Adrenal gland (tissue), 9 donors: ENCODE measurements at regions not wholly inside any gene's neighbourhood (a gene's known extent, or its start where the extent isn't known, plus 50 kb on each side); places are given as distances from the start of the nearest gene placed in this dataset.

ENCODE experiments used
- DNase-seq, 7 donors: peaks; one replicate each; pipeline ENCODE4 v3.0.0-alpha.2; 2019 to 2020
- H3K27ac ChIP-seq, 5 donors: fragments of 200-600 bp; sonication (generic) in 4 of 5; 1 replicate in 3 of 5; 2 replicates in 2 of 5; pipeline versions ENCODE4 v1.5.1 to v1.8.0; 2016 to 2020; ENCODE audit warnings: mild to moderate bottlenecking in 1 of 5
- H3K27me3 ChIP-seq: fragments of 200-600 bp; 2 replicates; pipeline ENCODE4 v1.8.0; 2021
- H3K36me3 ChIP-seq, 2 donors: fragments of 200-600 bp; replicated peaks in 1 of 2; 1 replicate in 1 of 2; 2 replicates in 1 of 2; pipeline versions ENCODE4 v1.5.1 to v1.8.0; 2018 to 2022
- H3K4me1 ChIP-seq, 2 donors: fragments of 200-600 bp; replicated peaks in 1 of 2; 1 replicate in 1 of 2; 2 replicates in 1 of 2; pipeline versions ENCODE4 v1.5.1 to v1.8.0; 2018 to 2021
- H3K4me3 ChIP-seq, 4 donors: fragments of 200-600 bp; sonication (generic) in 3 of 4; one replicate each; pipeline ENCODE4 v1.5.1; 2016 to 2018
- H3K9me3 ChIP-seq, 3 donors: fragments of 200-600 bp; sonication (generic) in 1 of 3; replicated peaks in 1 of 3; 1 replicate in 2 of 3; 2 replicates in 1 of 3; pipeline versions ENCODE4 v1.5.1 to v1.8.0; 2016 to 2021
- CTCF ChIP-seq, 6 experiments: fragments of 450-650 bp in 4 of 6; fragments of 200-600 bp in 2 of 6; sonication (generic) in 1 of 6; IDR thresholded peaks; 1 replicate in 5 of 6; 2 replicates in 1 of 6; pipeline versions ENCODE4 v1.5.1 to v1.8.0; 2016 to 2021; ENCODE audit warnings: antibody characterized with exemption in 6 of 6, mild to moderate bottlenecking in 2 of 6, moderate library complexity in 1 of 6
- POLR2A ChIP-seq, 2 donors: fragments of 450-650 bp; IDR thresholded peaks; one replicate each; pipeline ENCODE4 v1.6.1; 2017; ENCODE audit warnings: antibody characterized with exemption in 2 of 2, mild to moderate bottlenecking in 2 of 2, moderate library complexity in 1 of 2
- WGBS, 4 donors: extraction: QIAGEN DNeasy Blood & Tissue Kit in 2 of 4; methylation state at CpG; one replicate each; pipeline versions ENCODE4 v1.1.5 to v1.1.7; 2013 to 2017; 5-methylcytosine and 5-hydroxymethylcytosine counted together
- intact Hi-C, 2 donors: fragments of 100-400 bp; cut with DNase I; formaldehyde crosslinking; loops; one replicate each; pipeline versions ENCODE4 v1.14.1 to v1.15.0; 2022 to 2023
- small RNA-seq, 2 donors: library from RNA; depleted of rRNA; stranded (forward); fragments of <200 nt; gene quantifications; one replicate each; pipeline ENCODE3, GENCODE V24; 2016
- donor health status: healthy with polysubstance abuse.
- donor health status: Bipolar disorder and iron deficiency.
- donor health status: DM: yes; HTN: yes; CAD: no.
- donor health status: DM: no; HTN: no; CAD: no.
- donor health status: DM: no; HTN: no; CAD: no.

- no peaks in the 10 kb centered on the region for H3K27me3 ChIP-seq
- no peaks in the 10 kb centered on the region for H3K4me1 ChIP-seq
- intact Hi-C loops, result no loop called here
- WGBS, 4 donors, result 91 to 98% (median 92%) methylated on average over 2 of the region's 2 CpGs
- DNase-seq, result no peak
- no peaks in the 10 kb centered on the region for H3K36me3 ChIP-seq
- H3K27ac ChIP-seq, result no peak overlapping the region
- TF ChIP-seq POLR2A (IDR thresholded peaks at IDR 0.05), result no peak
- no peak overlapping the region for H3K4me3 ChIP-seq
- H3K9me3 ChIP-seq, result no peaks in the 10 kb centered on the region
These were observed 52.3 kb upstream of the TIAM2 start for GRCh38 chr6:154942770-154943169.

GRCh38 chr6:154945271-154945890 lies 49.7 kb upstream of the TIAM2 start:
- Histone ChIP-seq H3K27ac (no peak overlapping the region), H3K27me3 (no peaks in the 10 kb centered on the region), H3K4me3 (no peak overlapping the region), H3K4me1 (no peaks in the 10 kb centered on the region), H3K9me3 (no peaks in the 10 kb centered on the region), H3K36me3 (no peaks in the 10 kb centered on the region)
- no peak for DNase-seq
- WGBS, 4 donors, result 88 to 93% (median 89%) methylated on average over 11 of the region's 11 CpGs
- intact Hi-C loops, result no loop called here
- TF ChIP-seq CTCF (IDR thresholded peaks at IDR 0.05) (no peak), POLR2A (IDR thresholded peaks at IDR 0.05) (no peak)

Small RNA genes lying in the stretch of these regions (small RNA-seq; reads per million reads assigned to genes)
- gene RF00096, result 0 reads per million in 2 donors
